Neuronal stem cell (in vitro differentiated cells): ENCODE measurements at regions not wholly inside any gene's neighbourhood (a gene's known extent, or its start where the extent isn't known, plus 50 kb on each side); places are given as distances from the start of the nearest gene placed in this dataset.
A peak's percentile ranks its signal among the peaks of the same experiment; 100 is the strongest.

Experiments used
- DNase-seq: peaks from one replicate; pipeline ENCODE4 v3.0.0-alpha.2; 2013; ENCODE audit warnings: low spot score
- H2AFZ ChIP-seq: one replicate; pipeline ENCODE4 v1.6.1; 2013; ENCODE audit warnings: mild to moderate bottlenecking, low read length, inconsistent platforms
- H2AK5ac ChIP-seq: 2 replicates; pipeline ENCODE4 v1.6.1; 2013; ENCODE audit warnings: low read depth, mild to moderate bottlenecking, inconsistent platforms, low read length, moderate library complexity, mixed read lengths
- H2BK120ac ChIP-seq: 2 replicates; pipeline ENCODE4 v1.6.1; 2013; ENCODE audit warnings: low read depth, mild to moderate bottlenecking, inconsistent platforms, low read length, moderate library complexity, mixed read lengths
- H2BK12ac ChIP-seq: one replicate; pipeline ENCODE4 v1.6.1; 2013; ENCODE audit warnings: low read length, inconsistent platforms
- H2BK15ac ChIP-seq: 2 replicates; pipeline ENCODE4 v1.6.1; 2013; ENCODE audit warnings: mild to moderate bottlenecking, low read length, inconsistent platforms, mixed read lengths
- H2BK5ac ChIP-seq: one replicate; pipeline ENCODE4 v1.6.1; 2013; ENCODE audit warnings: inconsistent platforms, mild to moderate bottlenecking, low read length, moderate library complexity
- H3K14ac ChIP-seq: one replicate; pipeline ENCODE4 v1.6.1; 2013; ENCODE audit warnings: low read length, inconsistent platforms
- H3K18ac ChIP-seq: 2 replicates; pipeline ENCODE4 v1.6.1; 2013; ENCODE audit warnings: low read length, inconsistent platforms
- H3K23ac ChIP-seq: 2 replicates; pipeline ENCODE4 v1.6.1; 2013; ENCODE audit warnings: low read depth, mild to moderate bottlenecking, mixed read lengths, low read length, inconsistent platforms; ENCODE audit not compliant: poor library complexity
- H3K27ac ChIP-seq: replicated peaks from 3 replicates; pipeline ENCODE4 v1.5.1; 2013; ENCODE audit warnings: low read length, inconsistent platforms
- H3K27me3 ChIP-seq, 3 experiments: 2 replicates each; pipeline ENCODE4 v1.6.1; 2013; ENCODE audit warnings: low read length in 3 of 3, mild to moderate bottlenecking in 2 of 3, inconsistent platforms in 1 of 3, low read depth in 1 of 3, mixed read lengths in 1 of 3, moderate library complexity in 1 of 3; ENCODE audit not compliant: control insufficient read depth in 3 of 3, insufficient read depth in 3 of 3
- H3K36me3 ChIP-seq, 2 donors: replicated peaks in 1 of 2; 2 replicates each; pipeline ENCODE4 v1.6.1; 2013; ENCODE audit warnings: low read length in 2 of 2; ENCODE audit not compliant: control insufficient read depth in 2 of 2, insufficient read depth in 2 of 2
- H3K4ac ChIP-seq: 2 replicates; pipeline ENCODE4 v1.6.1; 2013; ENCODE audit warnings: inconsistent platforms, mild to moderate bottlenecking, low read length, moderate library complexity
- H3K4me1 ChIP-seq, 2 donors: 1 replicate in 1 of 2; 2 replicates in 1 of 2; pipeline ENCODE4 v1.6.1; 2013; ENCODE audit warnings: low read length in 2 of 2, low read depth in 1 of 2; ENCODE audit not compliant: control insufficient read depth in 2 of 2, insufficient read depth in 1 of 2
- H3K4me2 ChIP-seq: one replicate; pipeline ENCODE4 v1.6.1; 2013; ENCODE audit warnings: mild to moderate bottlenecking, low read length, inconsistent platforms; ENCODE audit not compliant: insufficient read depth, poor library complexity, severe bottlenecking
- H3K4me3 ChIP-seq, 2 donors: 2 replicates each; pipeline ENCODE4 v1.5.1; 2013; ENCODE audit warnings: low read length in 2 of 2, mild to moderate bottlenecking in 2 of 2, inconsistent platforms in 1 of 2, moderate library complexity in 1 of 2
- H3K79me1 ChIP-seq: one replicate; pipeline ENCODE4 v1.6.1; 2013; ENCODE audit warnings: low read depth, mild to moderate bottlenecking, inconsistent platforms, low read length, moderate library complexity
- H3K9ac ChIP-seq: one replicate; pipeline ENCODE4 v1.6.1; 2013; ENCODE audit warnings: mild to moderate bottlenecking, low read depth, low read length, inconsistent platforms; ENCODE audit not compliant: poor library complexity
- H3K9me3 ChIP-seq, 2 donors: replicated peaks in 1 of 2; 2 replicates each; pipeline versions ENCODE3 to v1.6.1; 2013; ENCODE audit warnings: low read length in 2 of 2, mild to moderate bottlenecking in 2 of 2, inconsistent platforms in 1 of 2, low read depth in 1 of 2, mixed read lengths in 1 of 2, moderate library complexity in 1 of 2; ENCODE audit not compliant: control insufficient read depth in 2 of 2, insufficient read depth in 1 of 2
- H4K8ac ChIP-seq: one replicate; pipeline ENCODE4 v1.6.1; 2013; ENCODE audit warnings: low read depth, mild to moderate bottlenecking, inconsistent platforms, low read length, moderate library complexity
- H4K91ac ChIP-seq: one replicate; pipeline ENCODE4 v1.6.1; 2013; ENCODE audit warnings: low read length, low read depth, mild to moderate bottlenecking, inconsistent platforms; ENCODE audit not compliant: poor library complexity
- WGBS, 2 donors: extraction: QIAGEN DNeasy Blood & Tissue Kit; methylation state at CpG; one replicate each; pipeline ENCODE4 v1.1.7; 2013; ENCODE audit warnings: missing lambda C conversion rate in 2 of 2, mixed read lengths in 1 of 2; ENCODE audit not compliant: insufficient read length in 2 of 2, insufficient replicate concordance in 1 of 2; ENCODE audit errors: extremely low coverage in 2 of 2; 5-methylcytosine and 5-hydroxymethylcytosine counted together

DNA sequence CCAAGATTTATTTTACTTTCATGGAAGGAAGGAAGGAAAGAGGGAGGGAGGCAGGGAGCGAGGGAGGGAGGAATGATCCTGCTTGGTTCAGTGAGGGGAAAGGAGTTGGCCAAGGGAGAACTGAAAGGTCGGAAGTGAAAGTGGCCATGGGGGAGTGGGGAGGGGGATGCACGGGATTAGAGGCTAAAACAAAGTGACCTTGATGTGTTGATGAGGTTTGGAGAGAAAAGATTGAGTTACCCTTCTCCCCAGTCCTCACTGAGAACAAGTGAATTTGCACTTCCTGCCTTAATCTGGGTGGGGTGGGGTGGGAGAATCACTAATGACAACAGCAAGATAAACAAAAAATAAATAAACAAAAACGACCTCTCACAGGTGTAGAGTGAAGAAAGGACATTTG, 212.0 kb upstream of the TLE3 start:
- Histone ChIP-seq H3K9ac (no peak overlapping the region), H3K36me3 (no peaks in the 10 kb centered on the region), H3K14ac (no peak overlapping the region), H3K18ac (no peak overlapping the region), H3K23ac (no peak overlapping the region), H3K4me1 (no peaks in the 10 kb centered on the region), H3K4me2 (no peak overlapping the region), H3K79me1 (no peaks in the 10 kb centered on the region), H2BK120ac (no peak overlapping the region), H2AK5ac (no peak overlapping the region), H2BK15ac (no peak overlapping the region), H3K27me3 (no peaks in the 10 kb centered on the region), H4K8ac (no peak overlapping the region), H2BK12ac (no peak overlapping the region), H3K4me3 (no peak overlapping the region), H3K4ac (no peak overlapping the region), H4K91ac (no peak overlapping the region), H2AFZ (no peak overlapping the region), H3K9me3 (no peaks in the 10 kb centered on the region), H2BK5ac (no peak overlapping the region), H3K27ac (no peak overlapping the region)
- no CpG with 5 or more reads among the region's 4 CpGs for WGBS, 2 donors
- no peak for DNase-seq

DNA sequence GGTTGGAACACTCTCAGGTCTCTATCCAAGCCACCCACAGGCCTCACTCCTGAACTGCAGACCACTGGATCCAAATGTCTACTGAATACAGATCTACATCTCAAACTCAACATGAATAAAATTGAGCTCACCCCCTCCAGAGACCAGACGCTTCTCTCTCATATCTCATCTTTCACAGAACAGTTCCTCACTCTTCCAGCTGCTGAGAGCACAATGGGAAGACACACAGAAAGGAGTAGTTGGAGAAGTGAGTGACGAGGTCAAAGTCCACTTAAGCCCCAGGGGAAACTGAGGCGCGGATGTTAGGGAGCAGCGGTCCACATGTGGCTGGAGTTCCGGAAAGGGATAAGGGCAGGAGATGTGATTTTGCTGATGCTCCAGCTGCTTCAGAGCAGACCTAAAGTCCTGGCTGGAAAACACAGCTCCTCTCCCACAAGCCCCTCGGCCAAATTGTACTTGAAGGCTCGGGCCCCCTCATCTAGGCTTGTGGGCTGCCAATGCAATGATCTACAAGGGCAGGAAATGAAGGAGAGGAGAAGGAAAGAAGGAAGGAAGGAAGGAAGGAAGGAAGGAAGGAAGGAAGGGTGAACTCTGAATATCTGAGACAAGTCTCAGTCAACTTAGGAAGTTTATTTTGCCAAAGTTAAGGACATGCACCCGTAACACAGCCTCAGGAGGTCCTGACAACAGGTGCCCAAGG, 211.2 kb upstream of the TLE3 start:
- Histone ChIP-seq H2BK120ac (no peak overlapping the region), H3K4ac (no peak overlapping the region), H2BK15ac (no peak overlapping the region), H3K9ac (no peak overlapping the region), H4K91ac (no peak overlapping the region), H3K36me3 (no peaks in the 10 kb centered on the region), H4K8ac (no peak overlapping the region), H3K9me3 (peaks cover 0 to 3% of the 10 kb centered on the region in 2 donors), H3K18ac (no peak overlapping the region), H2AK5ac (no peak overlapping the region), H3K4me1 (no peaks in the 10 kb centered on the region), H3K14ac (no peak overlapping the region), H3K4me3 (no peak overlapping the region), H3K23ac (no peak overlapping the region), H2BK5ac (no peak overlapping the region), H2AFZ (no peak overlapping the region), H3K79me1 (no peaks in the 10 kb centered on the region), H3K27me3 (no peaks in the 10 kb centered on the region), H3K27ac (no peak overlapping the region), H2BK12ac (no peak overlapping the region), H3K4me2 (no peak overlapping the region)
- DNase-seq: no peak
- WGBS, 2 donors: no CpG with 5 or more reads among the region's 9 CpGs

DNA sequence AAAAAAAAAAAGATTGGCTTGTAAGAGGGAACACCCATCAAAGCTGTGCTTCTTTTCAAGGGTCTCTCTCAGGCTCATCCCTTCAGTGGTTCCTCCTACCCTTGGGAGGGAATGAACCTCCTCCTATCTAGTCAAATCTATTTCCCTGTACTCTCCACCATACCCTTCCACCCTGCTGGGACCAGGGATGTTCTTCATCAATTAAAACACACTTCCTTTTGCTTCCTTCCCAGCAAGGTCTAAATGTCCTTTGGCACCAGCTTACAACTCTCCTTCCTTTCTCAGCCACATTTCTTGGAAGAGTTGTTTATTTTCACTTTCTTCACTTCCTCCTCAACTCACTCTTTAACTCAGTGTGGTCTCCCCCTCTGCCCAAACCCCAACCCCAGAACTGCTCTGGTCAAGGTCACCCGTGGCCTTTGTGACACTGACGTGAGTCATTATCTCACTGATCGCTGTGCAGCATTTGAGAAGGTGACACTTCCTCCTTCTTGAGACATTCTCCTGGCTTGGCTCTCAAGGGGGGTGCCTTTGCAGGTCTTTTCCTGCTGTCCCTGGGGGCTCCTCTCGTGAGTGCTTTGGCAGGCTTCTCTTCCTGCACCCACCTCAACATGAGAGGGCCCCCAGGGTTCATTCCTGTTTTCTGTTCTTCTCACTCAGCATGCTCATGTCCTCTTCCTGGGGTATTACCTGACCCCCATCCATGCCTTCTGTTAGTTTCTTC, 210.5 kb upstream of the TLE3 start:
- H3K79me1 ChIP-seq: no peaks in the 10 kb centered on the region
- no peak overlapping the region for H3K27ac ChIP-seq
- no peak overlapping the region for H4K8ac ChIP-seq
- no peaks in the 10 kb centered on the region for H3K27me3 ChIP-seq
- H2BK15ac ChIP-seq: no peak overlapping the region
- H2BK5ac ChIP-seq: no peak overlapping the region
- no peak for DNase-seq
- peaks cover 0 to 3% of the 10 kb centered on the region in 2 donors for H3K9me3 ChIP-seq
- no peak overlapping the region for H3K4me2 ChIP-seq
- H3K9ac ChIP-seq: no peak overlapping the region
- no peak overlapping the region for H3K23ac ChIP-seq
- no peak overlapping the region for H3K4me3 ChIP-seq
- H2AK5ac ChIP-seq: no peak overlapping the region
- H3K4me1 ChIP-seq: no peaks in the 10 kb centered on the region
- no peak overlapping the region for H3K4ac ChIP-seq
- no peak overlapping the region for H2BK12ac ChIP-seq
- no peak overlapping the region for H3K18ac ChIP-seq
- H4K91ac ChIP-seq: no peak overlapping the region
- H2AFZ ChIP-seq: no peak overlapping the region
- H3K14ac ChIP-seq: no peak overlapping the region
- H2BK120ac ChIP-seq: no peak overlapping the region
- WGBS, 2 donors: no CpG with 5 or more reads among the region's 4 CpGs
- no peaks in the 10 kb centered on the region for H3K36me3 ChIP-seq

DNA sequence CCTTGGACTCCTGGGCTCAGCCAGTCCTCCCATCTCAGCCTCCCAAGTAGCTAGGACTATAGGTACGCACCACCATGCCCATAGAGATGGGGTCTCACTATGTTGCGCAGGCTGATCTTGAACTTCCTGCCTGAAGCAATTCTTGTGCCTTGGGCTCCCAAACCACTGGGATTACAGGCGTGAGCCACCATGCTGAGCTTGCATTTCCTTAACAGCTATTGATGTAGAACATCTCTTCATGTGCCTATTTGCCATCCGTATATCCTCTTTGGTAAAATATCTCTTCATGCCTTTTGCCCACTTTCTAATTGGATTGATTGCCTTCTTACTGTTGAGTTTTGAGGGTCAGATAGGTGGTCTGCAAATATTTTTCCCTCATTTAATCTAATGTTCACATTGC, 208.9 kb upstream of the TLE3 start:
- H3K4me1 ChIP-seq: no peaks in the 10 kb centered on the region
- peak overlapping the region; percentile 92 for H3K14ac ChIP-seq
- no peak overlapping the region for H3K9ac ChIP-seq
- no peak overlapping the region for H2AK5ac ChIP-seq
- no peak overlapping the region for H3K4me2 ChIP-seq
- H3K79me1 ChIP-seq: no peaks in the 10 kb centered on the region
- no peak overlapping the region for H4K8ac ChIP-seq
- no peak overlapping the region for H3K23ac ChIP-seq
- no peak overlapping the region for H2BK5ac ChIP-seq
- H3K27me3 ChIP-seq: no peaks in the 10 kb centered on the region
- no peak overlapping the region for H2BK15ac ChIP-seq
- H2AFZ ChIP-seq: no peak overlapping the region
- no CpG with 5 or more reads among the region's 4 CpGs for WGBS, 2 donors
- H3K4ac ChIP-seq: no peak overlapping the region
- no peak overlapping the region for H2BK12ac ChIP-seq
- no peaks in the 10 kb centered on the region for H3K36me3 ChIP-seq
- H3K18ac ChIP-seq: no peak overlapping the region
- no peak for DNase-seq
- peak overlapping the region in 1 of 2 donors; percentile 64 for H3K4me3 ChIP-seq
- H4K91ac ChIP-seq: no peak overlapping the region
- no peak overlapping the region for H3K27ac ChIP-seq
- H2BK120ac ChIP-seq: no peak overlapping the region
- peaks cover 0 to 3% of the 10 kb centered on the region in 2 donors for H3K9me3 ChIP-seq
